Parathyroid adenoma (tissue), 2 donors: ENCODE measurements at regions not wholly inside any gene's neighbourhood (a gene's known extent, or its start where the extent isn't known, plus 50 kb on each side); places are given as distances from the start of the nearest gene placed in this dataset.

Experiments
- H2AFZ ChIP-seq: fragments of 300-600 bp; sonication (generic); one replicate; pipeline ENCODE4 v1.7.0; 2017; ENCODE audit warnings: antibody characterized with exemption, mild to moderate bottlenecking
- H3K27ac ChIP-seq: fragments of 300-600 bp; sonication (generic); one replicate; pipeline ENCODE4 v1.7.0; 2017
- H3K27me3 ChIP-seq: fragments of 300-600 bp; sonication (generic); one replicate; pipeline ENCODE4 v1.7.0; 2017; ENCODE audit warnings: low read length; ENCODE audit not compliant: control insufficient read depth, insufficient read depth
- H3K36me3 ChIP-seq: fragments of 300-600 bp; sonication (generic); one replicate; pipeline ENCODE4 v1.7.0; 2017; ENCODE audit warnings: low read length; ENCODE audit not compliant: control insufficient read depth, insufficient read depth
- H3K4me1 ChIP-seq: fragments of 300-600 bp; sonication (generic); one replicate; pipeline ENCODE4 v1.7.0; 2017; ENCODE audit warnings: control low read depth
- H3K4me2 ChIP-seq: fragments of 300-600 bp; sonication (generic); one replicate; pipeline ENCODE4 v1.7.0; 2017; ENCODE audit warnings: low read length
- H3K4me3 ChIP-seq: fragments of 300-600 bp; sonication (generic); one replicate; pipeline ENCODE4 v1.7.0; 2017; ENCODE audit warnings: low read depth, low read length
- H3K79me2 ChIP-seq: fragments of 300-600 bp; sonication (generic); one replicate; pipeline ENCODE4 v1.7.0; 2017; ENCODE audit warnings: control low read depth
- H3K9ac ChIP-seq: fragments of 300-600 bp; sonication (generic); one replicate; pipeline ENCODE4 v1.7.0; 2017; ENCODE audit warnings: mild to moderate bottlenecking
- H3K9me3 ChIP-seq: fragments of 300-600 bp; sonication (generic); one replicate; pipeline ENCODE4 v1.7.0; 2017; ENCODE audit warnings: low read length; ENCODE audit not compliant: control insufficient read depth
- TF ChIP-seq, protein P1 (sequence below): fragments of 300-600 bp; sonication (generic); IDR thresholded peaks from one replicate; pipeline ENCODE4 v1.7.0; 2017; ENCODE audit warnings: antibody characterized with exemption, mild to moderate bottlenecking
- donor health status: primary hyperparathyroidism.

GRCh38 chr4:123619895-123620294, 223.3 kb downstream of the SPRY1 start:
- no peak overlapping the region for H2AFZ ChIP-seq
- TF ChIP-seq, protein P1, sequence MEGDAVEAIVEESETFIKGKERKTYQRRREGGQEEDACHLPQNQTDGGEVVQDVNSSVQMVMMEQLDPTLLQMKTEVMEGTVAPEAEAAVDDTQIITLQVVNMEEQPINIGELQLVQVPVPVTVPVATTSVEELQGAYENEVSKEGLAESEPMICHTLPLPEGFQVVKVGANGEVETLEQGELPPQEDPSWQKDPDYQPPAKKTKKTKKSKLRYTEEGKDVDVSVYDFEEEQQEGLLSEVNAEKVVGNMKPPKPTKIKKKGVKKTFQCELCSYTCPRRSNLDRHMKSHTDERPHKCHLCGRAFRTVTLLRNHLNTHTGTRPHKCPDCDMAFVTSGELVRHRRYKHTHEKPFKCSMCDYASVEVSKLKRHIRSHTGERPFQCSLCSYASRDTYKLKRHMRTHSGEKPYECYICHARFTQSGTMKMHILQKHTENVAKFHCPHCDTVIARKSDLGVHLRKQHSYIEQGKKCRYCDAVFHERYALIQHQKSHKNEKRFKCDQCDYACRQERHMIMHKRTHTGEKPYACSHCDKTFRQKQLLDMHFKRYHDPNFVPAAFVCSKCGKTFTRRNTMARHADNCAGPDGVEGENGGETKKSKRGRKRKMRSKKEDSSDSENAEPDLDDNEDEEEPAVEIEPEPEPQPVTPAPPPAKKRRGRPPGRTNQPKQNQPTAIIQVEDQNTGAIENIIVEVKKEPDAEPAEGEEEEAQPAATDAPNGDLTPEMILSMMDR, result no peak
- no peaks in the 10 kb centered on the region for H3K4me1 ChIP-seq
- peak overlapping the region; percentile 44 for H3K27ac ChIP-seq
- H3K79me2 ChIP-seq, result no peaks in the 10 kb centered on the region
- H3K27me3 ChIP-seq, result no peaks in the 10 kb centered on the region
- no peak overlapping the region for H3K4me3 ChIP-seq
- no peak overlapping the region for H3K9ac ChIP-seq
- H3K9me3 ChIP-seq, result no peaks in the 10 kb centered on the region
- H3K36me3 ChIP-seq, result no peaks in the 10 kb centered on the region
- H3K4me2 ChIP-seq, result no peak overlapping the region

DNA sequence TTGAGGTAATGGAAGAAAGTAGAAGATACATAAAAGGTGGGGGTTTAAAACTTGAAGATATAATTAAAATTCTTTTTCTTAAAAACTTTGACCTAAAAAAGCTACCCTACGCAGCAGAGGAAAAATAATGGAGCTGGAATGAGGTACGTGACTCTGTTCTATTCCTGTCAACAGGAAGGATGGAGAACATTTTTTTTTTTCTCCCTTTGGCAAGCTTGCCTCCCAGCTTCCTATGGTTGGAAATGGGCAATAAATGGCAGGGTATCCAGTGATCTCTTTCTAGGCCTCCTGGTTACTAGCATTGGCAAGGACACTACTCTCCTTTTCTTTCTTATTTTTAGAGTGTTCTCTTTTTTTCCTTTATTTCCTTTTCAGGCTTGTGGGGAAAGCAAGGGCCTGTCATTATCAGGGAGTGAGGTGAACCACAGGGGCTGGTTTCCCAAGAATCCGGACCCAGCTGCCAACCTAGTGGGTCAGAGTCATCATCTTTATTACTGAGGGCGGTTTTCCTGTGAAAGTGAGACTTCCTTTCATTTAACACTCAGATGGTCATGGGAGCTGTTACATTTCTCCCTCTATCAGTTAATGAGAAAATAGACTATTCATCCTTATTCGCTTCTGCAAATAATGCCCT, 224.6 kb downstream of the SPRY1 start:
- no peaks in the 10 kb centered on the region for H3K36me3 ChIP-seq
- H3K79me2 ChIP-seq, result no peaks in the 10 kb centered on the region
- TF ChIP-seq, protein P1, result no peak
- no peak overlapping the region for H2AFZ ChIP-seq
- no peak overlapping the region for H3K4me2 ChIP-seq
- H3K27ac ChIP-seq, result peak overlapping the region; percentile 51
- H3K9ac ChIP-seq, result no peak overlapping the region
- no peaks in the 10 kb centered on the region for H3K27me3 ChIP-seq
- no peaks in the 10 kb centered on the region for H3K9me3 ChIP-seq
- H3K4me3 ChIP-seq, result no peak overlapping the region
- H3K4me1 ChIP-seq, result no peaks in the 10 kb centered on the region

DNA sequence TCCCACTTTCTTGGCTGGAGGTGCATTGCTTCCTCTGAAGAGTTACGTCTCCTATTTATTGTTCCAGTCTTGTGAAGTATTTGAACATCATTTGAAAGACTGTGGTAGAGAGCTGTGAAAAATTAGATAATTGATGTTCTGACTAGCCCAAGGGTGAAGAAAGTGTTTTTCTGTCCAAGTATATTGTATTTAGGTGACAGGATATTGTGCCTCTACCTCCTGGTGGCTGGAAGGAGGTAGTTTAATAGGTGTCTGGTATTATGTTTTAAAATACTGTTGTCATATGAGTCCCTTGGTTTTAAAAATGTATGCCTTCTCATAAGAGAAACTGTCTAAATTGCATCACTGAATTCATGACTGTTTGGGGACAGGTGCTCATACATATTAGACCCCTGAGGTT, 226.0 kb downstream of the SPRY1 start:
- TF ChIP-seq, protein P1, result no peak

DNA sequence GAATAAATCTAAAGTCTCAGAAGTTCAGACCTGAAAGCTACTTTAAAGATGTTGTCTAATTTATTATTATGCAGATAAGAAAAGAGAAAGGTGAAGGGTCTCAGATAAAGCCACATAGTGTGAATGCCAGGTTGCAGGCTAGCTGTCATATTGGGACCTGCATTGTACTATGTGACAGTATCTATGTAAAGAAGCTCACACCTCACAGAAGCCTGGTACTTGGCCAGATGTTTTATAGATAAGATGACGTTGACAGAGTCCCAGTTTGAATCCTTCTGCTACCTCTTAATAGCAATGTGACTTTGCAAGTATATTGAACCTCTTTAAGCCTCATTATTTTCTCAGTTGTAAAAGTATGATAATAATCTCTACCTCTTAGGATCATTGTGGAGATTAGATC, 227.0 kb downstream of the SPRY1 start:
- Histone ChIP-seq H3K36me3 (no peaks in the 10 kb centered on the region), H3K4me2 (no peak overlapping the region), H3K27ac (no peak overlapping the region), H3K79me2 (no peaks in the 10 kb centered on the region), H3K9ac (no peak overlapping the region), H3K9me3 (no peaks in the 10 kb centered on the region), H3K4me3 (no peak overlapping the region), H2AFZ (no peak overlapping the region), H3K27me3 (no peaks in the 10 kb centered on the region), H3K4me1 (no peaks in the 10 kb centered on the region)
- TF ChIP-seq, protein P1, result no peak

More for the DNA sequence above, 226.0 kb downstream of the SPRY1 start:
- Histone ChIP-seq H3K9me3 (no peaks in the 10 kb centered on the region), H3K79me2 (no peaks in the 10 kb centered on the region), H3K27ac (no peak overlapping the region), H3K4me1 (no peaks in the 10 kb centered on the region), H3K4me3 (no peak overlapping the region), H3K36me3 (no peaks in the 10 kb centered on the region), H3K9ac (no peak overlapping the region), H3K27me3 (no peaks in the 10 kb centered on the region), H3K4me2 (no peak overlapping the region), H2AFZ (no peak overlapping the region)

GRCh38 chr4:123624959-123625358, 228.4 kb downstream of the SPRY1 start:
- TF ChIP-seq, protein P1, result no peak
- Histone ChIP-seq H3K4me1 (no peaks in the 10 kb centered on the region), H3K36me3 (no peaks in the 10 kb centered on the region), H3K9me3 (no peaks in the 10 kb centered on the region), H3K79me2 (no peaks in the 10 kb centered on the region), H3K9ac (no peak overlapping the region), H3K27me3 (no peaks in the 10 kb centered on the region), H3K4me2 (no peak overlapping the region), H2AFZ (no peak overlapping the region), H3K4me3 (no peak overlapping the region), H3K27ac (no peak overlapping the region)
